Kidney (tissue), 13 donors: ENCODE measurements at regions not wholly inside any gene's neighbourhood (a gene's known extent, or its start where the extent isn't known, plus 50 kb on each side); places are given as distances from the start of the nearest gene placed in this dataset.

Experiments
- DNase-seq, 5 donors: peaks; one replicate each; pipeline ENCODE4 v3.0.0-alpha.2; 2013 to 2020
- FAIRE-seq: peaks from 2 replicates; lab custom pipeline; 2012; peaks lifted over from hg19 to GRCh38; lab: Jason Lieb, UNC
- H3K27ac ChIP-seq, 2 donors: one replicate each; pipeline ENCODE4 v1.7.0; 2013; ENCODE audit warnings: low read depth in 2 of 2, low read length in 2 of 2, inconsistent platforms in 1 of 2
- H3K27me3 ChIP-seq: one replicate; pipeline ENCODE4 v1.7.1; 2013; ENCODE audit warnings: low read length, inconsistent platforms; ENCODE audit not compliant: control insufficient read depth, insufficient read depth
- H3K36me3 ChIP-seq, 3 donors: one replicate each; pipeline versions ENCODE4 v1.7.0 to v1.7.1; 2013; ENCODE audit warnings: low read length in 3 of 3, control low read depth in 1 of 3, inconsistent platforms in 1 of 3; ENCODE audit not compliant: insufficient read depth in 3 of 3, control insufficient read depth in 2 of 3
- H3K4me1 ChIP-seq, 3 donors: one replicate each; pipeline versions ENCODE4 v1.7.0 to v1.7.1; 2013; ENCODE audit warnings: low read length in 3 of 3, inconsistent platforms in 1 of 3, low read depth in 1 of 3; ENCODE audit not compliant: control insufficient read depth in 2 of 3, insufficient read depth in 2 of 3
- H3K4me3 ChIP-seq, 3 donors: one replicate each; pipeline versions ENCODE4 v1.7.0 to v1.8.1; 2013; ENCODE audit warnings: low read length in 3 of 3, control low read depth in 1 of 3, inconsistent platforms in 1 of 3
- H3K9ac ChIP-seq, 3 donors: one replicate each; pipeline versions ENCODE4 v1.7.0 to v1.7.1; 2013; ENCODE audit warnings: low read length in 3 of 3, control low read depth in 1 of 3, inconsistent platforms in 1 of 3
- H3K9me3 ChIP-seq, 3 donors: one replicate each; pipeline versions ENCODE4 v1.7.0 to v1.7.1; 2013; ENCODE audit warnings: low read length in 3 of 3, control low read depth in 1 of 3, inconsistent platforms in 1 of 3; ENCODE audit not compliant: control insufficient read depth in 2 of 3, insufficient read depth in 1 of 3
- CTCF ChIP-seq: IDR thresholded peaks from 3 replicates; pipeline ENCODE4 v1.5.1; 2012; ENCODE audit warnings: mild to moderate bottlenecking, moderate library complexity, borderline replicate concordance; ENCODE audit not compliant: insufficient read depth; ENCODE audit errors: extremely low read depth
- intact Hi-C: fragments of 100-400 bp; cut with DNase I; formaldehyde crosslinking; loops from one replicate; pipeline ENCODE4 v1.11.1; 2022
- donor health status: control.
- donor health status: control.
- donor health status: control.
- donor health status: control.
- donor health status: control.
- donor health status: DM: yes; HTN: yes; CAD: no.
- donor health status: Normal renal cell carcinoma (clear cell type).

GRCh38 chr4:138595731-138596460 lies 353.7 kb upstream of the SLC7A11 start:
- Histone ChIP-seq H3K4me1 (no peaks in the 10 kb centered on the region), H3K9ac (no peak overlapping the region), H3K4me3 (no peak overlapping the region), H3K36me3 (no peaks in the 10 kb centered on the region), H3K9me3 (no peaks in the 10 kb centered on the region), H3K27me3 (no peaks in the 10 kb centered on the region), H3K27ac (no peak overlapping the region)
- intact Hi-C loops = no loop called here
- no peak for FAIRE-seq
- no peak for TF ChIP-seq CTCF
- peak in 2 of 5 donors; percentile 56 to 88 for DNase-seq

- TF ChIP-seq CTCF = no peak
- intact Hi-C loops = no loop called here
- Histone ChIP-seq H3K27me3 (no peaks in the 10 kb centered on the region), H3K36me3 (no peaks in the 10 kb centered on the region), H3K9ac (no peak overlapping the region), H3K9me3 (no peaks in the 10 kb centered on the region), H3K4me1 (no peaks in the 10 kb centered on the region), H3K4me3 (no peak overlapping the region), H3K27ac (no peak overlapping the region)
- FAIRE-seq (no peak), DNase-seq (no peak)
Measured at GRCh38 chr4:138595171-138595570, 353.0 kb upstream of the SLC7A11 start.

GRCh38 chr4:138592796-138593195 lies 350.6 kb upstream of the SLC7A11 start:
- TF ChIP-seq CTCF = no peak
- Histone ChIP-seq H3K36me3 (no peaks in the 10 kb centered on the region), H3K27ac (no peak overlapping the region), H3K4me1 (no peaks in the 10 kb centered on the region), H3K9me3 (no peaks in the 10 kb centered on the region), H3K9ac (no peak overlapping the region), H3K27me3 (no peaks in the 10 kb centered on the region), H3K4me3 (no peak overlapping the region)
- intact Hi-C loops = no loop called here
- no peak for FAIRE-seq
- no peak for DNase-seq

GRCh38 chr4:138591808-138592207 lies 349.7 kb upstream of the SLC7A11 start:
- DNase-seq (no peak), FAIRE-seq (no peak)
- intact Hi-C loops = no loop called here
- Histone ChIP-seq H3K9ac (no peak overlapping the region), H3K27ac (no peak overlapping the region), H3K36me3 (no peaks in the 10 kb centered on the region), H3K4me1 (no peaks in the 10 kb centered on the region), H3K4me3 (no peak overlapping the region), H3K27me3 (no peaks in the 10 kb centered on the region), H3K9me3 (no peaks in the 10 kb centered on the region)
- TF ChIP-seq CTCF = no peak
